Sigmoid colon (tissue), 6 donors: ENCODE measurements at regions not wholly inside any gene's neighbourhood (a gene's known extent, or its start where the extent isn't known, plus 50 kb on each side); places are given as distances from the start of the nearest gene placed in this dataset.

Source experiments
- DNase-seq: peaks from one replicate; pipeline ENCODE4 v3.0.0-alpha.2; 2019
- H3K27ac ChIP-seq, 4 donors: fragments of 200-600 bp; sonication (generic); one replicate each; pipeline ENCODE4 v1.5.1; 2016 to 2019; ENCODE audit warnings: mild to moderate bottlenecking in 1 of 4
- H3K27me3 ChIP-seq, 3 donors: fragments of 200-600 bp; sonication (generic); one replicate each; pipeline ENCODE4 v1.5.1; 2019; ENCODE audit warnings: mild to moderate bottlenecking in 1 of 3
- H3K36me3 ChIP-seq, 4 donors: fragments of 200-600 bp; sonication (generic); one replicate each; pipeline ENCODE4 v1.5.1; 2016 to 2019
- H3K4me1 ChIP-seq, 4 donors: fragments of 200-600 bp; sonication (generic); one replicate each; pipeline ENCODE4 v1.5.1; 2017 to 2019
- H3K4me3 ChIP-seq, 4 donors: fragments of 200-600 bp; sonication (generic); one replicate each; pipeline ENCODE4 v1.5.1; 2017 to 2019; ENCODE audit warnings: mild to moderate bottlenecking in 2 of 4, moderate library complexity in 1 of 4
- H3K9me3 ChIP-seq, 4 donors: fragments of 200-600 bp in 3 of 4; sonication (generic) in 3 of 4; one replicate each; pipeline versions ENCODE4 v1.5.1 to v1.6.1; 2013 to 2019
- EP300 ChIP-seq, 4 donors: sonication (generic); formaldehyde crosslinking; IDR thresholded peaks; one replicate each; pipeline ENCODE4 v1.6.1; 2017; ENCODE audit warnings: antibody characterized with exemption in 4 of 4
- POLR2A ChIP-seq, 2 donors: fragments of 450-650 bp; IDR thresholded peaks; one replicate each; pipeline ENCODE4 v1.6.1; 2016; ENCODE audit warnings: antibody characterized with exemption in 2 of 2, mild to moderate bottlenecking in 2 of 2, moderate library complexity in 2 of 2
- POLR2AphosphoS5 ChIP-seq, 4 donors: sonication (generic); formaldehyde crosslinking; IDR thresholded peaks; one replicate each; pipeline ENCODE4 v1.6.1; 2017; ENCODE audit warnings: antibody characterized with exemption in 4 of 4
- WGBS, 2 donors: extraction: QIAGEN DNeasy Blood & Tissue Kit; methylation state at CpG; one replicate each; pipeline ENCODE4 v1.1.7; 2013; 5-methylcytosine and 5-hydroxymethylcytosine counted together
- intact Hi-C: fragments of 100-400 bp; cut with DNase I; formaldehyde crosslinking; loops from one replicate; pipeline ENCODE4 v1.15.1; 2023
- TF ChIP-seq, protein P1 (sequence below), 4 experiments: fragments of 450-650 bp in 3 of 4; fragments of 200-600 bp in 1 of 4; IDR thresholded peaks; one replicate each; pipeline ENCODE4 v1.5.1; 2016 to 2019; ENCODE audit warnings: antibody characterized with exemption in 4 of 4, mild to moderate bottlenecking in 3 of 4, moderate library complexity in 2 of 4
- donor health status: healthy with polysubstance abuse.
- donor health status: healthy.

DNA sequence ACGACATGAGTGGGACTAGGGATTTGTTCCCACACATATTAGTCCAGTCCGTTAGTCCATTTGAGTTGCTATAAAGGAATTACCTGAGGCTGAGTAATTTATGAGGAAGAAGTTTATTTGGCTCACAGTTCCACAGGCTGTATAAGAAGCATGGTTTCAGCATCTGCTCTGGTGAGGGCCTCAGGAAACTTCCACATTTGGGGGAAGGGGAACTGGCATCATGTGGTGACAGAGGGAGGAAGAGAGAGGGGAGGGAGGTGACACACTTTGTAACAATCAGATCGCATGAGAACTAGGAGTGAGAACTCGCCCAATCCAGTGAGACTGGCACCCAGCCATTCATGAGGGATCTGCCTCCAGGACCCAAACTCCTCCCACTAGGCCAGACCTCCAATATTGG, 769.9 kb upstream of the ROBO1 start:
- WGBS, 2 donors = 62 to 82% methylated on average over 4 of the region's 4 CpGs
- H3K36me3 ChIP-seq = no peaks in the 10 kb centered on the region
- H3K4me1 ChIP-seq = no peaks in the 10 kb centered on the region
- no peak for DNase-seq
- H3K27ac ChIP-seq = no peak overlapping the region
- H3K27me3 ChIP-seq = no peaks in the 10 kb centered on the region
- no peak overlapping the region for H3K4me3 ChIP-seq
- no peaks in the 10 kb centered on the region for H3K9me3 ChIP-seq
- intact Hi-C loops = no loop called here
- TF ChIP-seq EP300 (IDR thresholded peaks at IDR 0.05) (no peak), POLR2A (IDR thresholded peaks at IDR 0.05) (no peak)
- TF ChIP-seq, protein P1, sequence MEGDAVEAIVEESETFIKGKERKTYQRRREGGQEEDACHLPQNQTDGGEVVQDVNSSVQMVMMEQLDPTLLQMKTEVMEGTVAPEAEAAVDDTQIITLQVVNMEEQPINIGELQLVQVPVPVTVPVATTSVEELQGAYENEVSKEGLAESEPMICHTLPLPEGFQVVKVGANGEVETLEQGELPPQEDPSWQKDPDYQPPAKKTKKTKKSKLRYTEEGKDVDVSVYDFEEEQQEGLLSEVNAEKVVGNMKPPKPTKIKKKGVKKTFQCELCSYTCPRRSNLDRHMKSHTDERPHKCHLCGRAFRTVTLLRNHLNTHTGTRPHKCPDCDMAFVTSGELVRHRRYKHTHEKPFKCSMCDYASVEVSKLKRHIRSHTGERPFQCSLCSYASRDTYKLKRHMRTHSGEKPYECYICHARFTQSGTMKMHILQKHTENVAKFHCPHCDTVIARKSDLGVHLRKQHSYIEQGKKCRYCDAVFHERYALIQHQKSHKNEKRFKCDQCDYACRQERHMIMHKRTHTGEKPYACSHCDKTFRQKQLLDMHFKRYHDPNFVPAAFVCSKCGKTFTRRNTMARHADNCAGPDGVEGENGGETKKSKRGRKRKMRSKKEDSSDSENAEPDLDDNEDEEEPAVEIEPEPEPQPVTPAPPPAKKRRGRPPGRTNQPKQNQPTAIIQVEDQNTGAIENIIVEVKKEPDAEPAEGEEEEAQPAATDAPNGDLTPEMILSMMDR (IDR thresholded peaks at IDR 0.05) = no peak

DNA sequence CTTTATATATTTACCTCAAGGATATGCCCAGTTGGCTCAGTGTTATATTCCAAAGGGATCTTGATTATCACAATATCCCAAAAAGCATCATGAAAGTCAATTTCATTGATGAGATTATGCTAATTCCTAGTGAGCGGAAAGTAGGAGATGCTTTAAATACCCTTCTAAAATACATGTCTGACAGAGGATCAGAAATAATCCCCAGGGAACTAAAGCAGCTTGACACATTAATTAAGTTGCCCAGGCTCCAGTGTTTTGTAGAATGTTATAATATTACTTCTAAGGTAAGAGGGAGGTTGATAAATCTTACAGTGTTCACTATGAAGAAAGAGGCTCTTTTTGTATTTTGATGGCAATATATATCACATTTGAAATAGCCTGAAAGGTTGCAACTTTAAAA, 767.5 kb upstream of the ROBO1 start:
- TF ChIP-seq POLR2A (IDR thresholded peaks at IDR 0.05) = no peak
- no peak for TF ChIP-seq POLR2AphosphoS5 (IDR thresholded peaks at IDR 0.05)
- TF ChIP-seq, protein P1 (IDR thresholded peaks at IDR 0.05) = no peak
- Histone ChIP-seq H3K36me3 (no peaks in the 10 kb centered on the region), H3K4me1 (no peaks in the 10 kb centered on the region), H3K9me3 (no peaks in the 10 kb centered on the region), H3K27me3 (no peaks in the 10 kb centered on the region), H3K27ac (no peak overlapping the region), H3K4me3 (no peak overlapping the region)
- intact Hi-C loops = no loop called here
- WGBS, 2 donors = 97 to 98% methylated on average over 1 of the region's 1 CpG
- no peak for DNase-seq

DNA sequence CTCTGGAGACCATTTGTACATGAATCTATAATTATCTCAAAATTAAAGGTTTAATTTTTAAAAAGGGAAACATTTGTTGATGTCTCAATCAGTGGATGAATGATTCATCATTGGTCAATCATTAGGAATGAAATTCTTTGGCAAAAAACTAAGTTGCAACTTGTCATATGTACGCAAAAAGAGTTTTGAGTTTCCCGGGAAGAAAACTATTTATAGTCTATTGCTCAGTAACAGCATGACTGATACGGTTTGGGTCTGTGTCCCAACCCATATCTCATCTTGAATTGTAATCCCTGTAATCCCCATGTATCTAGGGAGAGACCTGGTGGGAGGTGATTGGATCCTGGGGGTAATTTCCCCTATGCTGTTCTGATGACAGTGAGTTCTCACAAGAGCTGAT, 765.8 kb upstream of the ROBO1 start:
- Histone ChIP-seq H3K27me3 (no peaks in the 10 kb centered on the region), H3K36me3 (no peaks in the 10 kb centered on the region), H3K9me3 (no peaks in the 10 kb centered on the region), H3K27ac (no peak overlapping the region), H3K4me3 (no peak overlapping the region), H3K4me1 (no peaks in the 10 kb centered on the region)
- TF ChIP-seq POLR2A (IDR thresholded peaks at IDR 0.05) (no peak), POLR2AphosphoS5 (IDR thresholded peaks at IDR 0.05) (no peak), EP300 (IDR thresholded peaks at IDR 0.05) (no peak)
- TF ChIP-seq, protein P1 (IDR thresholded peaks at IDR 0.05) = no peak
- no peak for DNase-seq
- 84 to 87% methylated on average over 3 of the region's 3 CpGs for WGBS, 2 donors
- intact Hi-C loops = no loop called here

DNA sequence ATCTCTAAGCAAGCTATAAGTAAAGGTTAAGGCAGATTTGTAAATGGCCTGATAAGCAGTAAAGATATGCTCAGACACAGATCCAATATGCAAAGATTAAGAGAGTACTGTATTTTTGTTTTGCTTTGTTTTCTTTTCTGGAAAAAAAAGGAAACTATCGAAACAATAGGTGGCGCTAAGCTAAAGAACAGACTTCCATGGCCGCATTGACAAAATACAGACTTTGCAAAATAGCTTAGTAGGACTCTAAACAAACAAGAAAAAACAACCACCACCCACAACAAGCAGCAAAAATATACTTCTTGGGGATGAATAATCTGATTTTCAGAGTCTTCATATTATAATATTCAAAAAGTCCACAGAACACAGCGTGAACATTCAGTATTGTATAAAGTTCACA, 758.4 kb upstream of the ROBO1 start:
- Histone ChIP-seq H3K4me1 (no peaks in the 10 kb centered on the region), H3K36me3 (no peaks in the 10 kb centered on the region), H3K27ac (no peak overlapping the region), H3K4me3 (no peak overlapping the region), H3K27me3 (no peaks in the 10 kb centered on the region), H3K9me3 (no peaks in the 10 kb centered on the region)
- DNase-seq = no peak
- 72 to 85% methylated on average over 4 of the region's 4 CpGs for WGBS, 2 donors
- no peak for TF ChIP-seq POLR2AphosphoS5 (IDR thresholded peaks at IDR 0.05)
- TF ChIP-seq, protein P1 (IDR thresholded peaks at IDR 0.05) = no peak
- no peak for TF ChIP-seq EP300 (IDR thresholded peaks at IDR 0.05)
- no peak for TF ChIP-seq POLR2A (IDR thresholded peaks at IDR 0.05)
- intact Hi-C loops = no loop called here

DNA sequence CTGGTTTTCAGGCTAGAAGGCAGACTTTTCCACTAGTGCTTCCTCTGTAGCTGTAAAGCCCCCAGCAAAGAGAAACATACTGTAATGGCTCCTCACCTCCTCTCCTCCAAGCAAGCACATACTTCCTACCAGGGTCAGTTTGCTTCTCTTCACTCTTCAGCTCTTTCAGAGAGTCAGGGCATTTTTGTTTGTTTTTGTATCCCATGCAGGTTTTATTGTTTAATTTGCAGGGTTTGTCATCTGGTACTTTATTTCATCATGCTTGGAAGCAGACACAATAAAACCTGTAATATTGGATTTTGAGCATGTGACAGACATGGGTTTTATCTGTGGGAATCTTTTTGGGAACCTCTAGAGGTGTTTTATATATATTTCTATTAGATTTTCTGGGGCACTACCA, 753.3 kb upstream of the ROBO1 start:
- intact Hi-C loops = no loop called here
- no peak overlapping the region for H3K4me3 ChIP-seq
- TF ChIP-seq EP300 (IDR thresholded peaks at IDR 0.05) = no peak
- no peak for TF ChIP-seq POLR2A (IDR thresholded peaks at IDR 0.05)
- TF ChIP-seq, protein P1 (IDR thresholded peaks at IDR 0.05) = no peak
- TF ChIP-seq POLR2AphosphoS5 (IDR thresholded peaks at IDR 0.05) = no peak
- H3K27me3 ChIP-seq = no peaks in the 10 kb centered on the region
- H3K27ac ChIP-seq = no peak overlapping the region
- H3K4me1 ChIP-seq = no peaks in the 10 kb centered on the region
- H3K36me3 ChIP-seq = no peaks in the 10 kb centered on the region
- no peak for DNase-seq
- H3K9me3 ChIP-seq = no peaks in the 10 kb centered on the region
